Hepatocyte (in vitro differentiated cells): ENCODE measurements at regions not wholly inside any gene's neighbourhood (a gene's known extent, or its start where the extent isn't known, plus 50 kb on each side); places are given as distances from the start of the nearest gene placed in this dataset.
A peak's percentile ranks its signal among the peaks of the same experiment; 100 is the strongest.

Source experiments
- DNase-seq: peaks from one replicate; pipeline ENCODE4 v3.0.0-alpha.2; 2016; ENCODE audit warnings: low spot score
- H2AFZ ChIP-seq: fragments of 200-600 bp; sonication (generic); 2 replicates; pipeline ENCODE4 v1.6.0; 2016; ENCODE audit warnings: antibody characterized with exemption, mild to moderate bottlenecking
- H3K27ac ChIP-seq: fragments of 200-600 bp; sonication (generic); 2 replicates; pipeline ENCODE4 v1.5.1; 2016; ENCODE audit warnings: mild to moderate bottlenecking
- H3K27me3 ChIP-seq: fragments of 200-600 bp; sonication (generic); 2 replicates; pipeline ENCODE4 v1.6.1; 2016
- H3K36me3 ChIP-seq: fragments of 200-600 bp; sonication (generic); replicated peaks from 2 replicates; pipeline ENCODE4 v1.5.1; 2016; ENCODE audit warnings: low read depth; ENCODE audit not compliant: insufficient read depth
- H3K4me1 ChIP-seq: fragments of 200-600 bp; sonication (generic); 2 replicates; pipeline ENCODE4 v1.5.1; 2016; ENCODE audit warnings: mild to moderate bottlenecking, moderate library complexity; ENCODE audit not compliant: insufficient read depth
- H3K4me2 ChIP-seq: fragments of 200-600 bp; sonication (generic); 2 replicates; pipeline ENCODE4 v1.6.0; 2016
- H3K4me3 ChIP-seq: fragments of 200-600 bp; sonication (generic); 2 replicates; pipeline ENCODE4 v1.5.1; 2016; ENCODE audit warnings: mild to moderate bottlenecking
- H3K79me2 ChIP-seq: fragments of 200-600 bp; sonication (generic); 2 replicates; pipeline ENCODE4 v1.6.0; 2017; ENCODE audit warnings: mild to moderate bottlenecking
- H3K9me2 ChIP-seq: fragments of 200-600 bp; sonication (generic); replicated peaks from 2 replicates; pipeline ENCODE4 v1.6.0; 2017; ENCODE audit warnings: mild to moderate bottlenecking; ENCODE audit not compliant: insufficient read depth
- H3K9me3 ChIP-seq: fragments of 200-600 bp; sonication (generic); 2 replicates; pipeline ENCODE4 v1.5.1; 2016; ENCODE audit warnings: low read depth, mild to moderate bottlenecking
- H4K20me1 ChIP-seq: fragments of 200-600 bp; sonication (generic); 2 replicates; pipeline ENCODE4 v1.6.0; 2016; ENCODE audit warnings: mild to moderate bottlenecking; ENCODE audit not compliant: insufficient read depth, poor library complexity, severe bottlenecking
- CTCF ChIP-seq: fragments of 200-600 bp; sonication (generic); IDR thresholded peaks from 2 replicates; pipeline ENCODE4 v1.5.1; 2016; ENCODE audit warnings: antibody characterized with exemption, mild to moderate bottlenecking; ENCODE audit not compliant: poor library complexity
- EZH2 ChIP-seq: fragments of 200-600 bp; sonication (generic); IDR thresholded peaks from 2 replicates; pipeline ENCODE4 v1.6.1; 2016; ENCODE audit warnings: antibody characterized with exemption, mild to moderate bottlenecking, borderline replicate concordance
- EZH2phosphoT487 ChIP-seq: fragments of 200-600 bp; sonication (generic); IDR thresholded peaks from one replicate; pipeline ENCODE4 v1.6.1; 2018; ENCODE audit warnings: antibody characterized with exemption, mild to moderate bottlenecking, low read depth, moderate library complexity; ENCODE audit not compliant: unreplicated experiment, severe bottlenecking
- WGBS: methylation state at CpG from one replicate; pipeline ENCODE4 v1.1.6; 2016; ENCODE audit warnings: low lambda C conversion rate; ENCODE audit errors: missing lambda C conversion rate; 5-methylcytosine and 5-hydroxymethylcytosine counted together

DNA sequence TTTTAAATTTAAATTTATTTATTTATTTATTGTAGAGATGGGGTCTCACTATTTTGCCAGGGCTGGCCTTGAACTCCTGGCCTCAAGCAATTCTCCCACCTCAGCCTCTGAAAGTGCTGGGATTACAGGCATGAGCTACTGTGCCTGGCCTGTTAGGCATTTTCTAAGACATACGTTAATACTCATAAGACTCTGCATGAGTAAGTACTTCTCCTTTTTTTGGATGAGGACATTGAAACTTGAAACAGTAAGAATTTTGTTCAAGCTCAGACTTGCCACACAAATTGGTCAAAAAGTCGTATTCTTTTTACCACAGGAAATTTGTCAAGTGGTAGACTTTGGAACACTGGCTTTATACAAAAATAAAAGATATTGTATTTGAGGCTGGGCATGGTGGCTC lies 187.4 kb upstream of the RASSF8 start:
- Histone ChIP-seq H3K9me3 (no peaks in the 10 kb centered on the region), H3K9me2 (no peaks in the 10 kb centered on the region), H3K4me1 (no peaks in the 10 kb centered on the region), H3K4me2 (no peak overlapping the region), H2AFZ (no peak overlapping the region), H4K20me1 (no peaks in the 10 kb centered on the region), H3K36me3 (no peaks in the 10 kb centered on the region), H3K4me3 (no peak overlapping the region), H3K27me3 (no peaks in the 10 kb centered on the region), H3K27ac (no peak overlapping the region), H3K79me2 (no peaks in the 10 kb centered on the region)
- DNase-seq: no peak
- WGBS: 42% methylated on average over 2 of the region's 2 CpGs
- no peak for TF ChIP-seq EZH2phosphoT487
- TF ChIP-seq CTCF: no peak
- no peak for TF ChIP-seq EZH2

- Histone ChIP-seq H3K36me3 (no peaks in the 10 kb centered on the region), H3K27me3 (no peaks in the 10 kb centered on the region), H3K9me2 (no peaks in the 10 kb centered on the region), H3K4me1 (no peaks in the 10 kb centered on the region), H3K4me3 (no peak overlapping the region), H3K79me2 (no peaks in the 10 kb centered on the region), H2AFZ (no peak overlapping the region), H3K4me2 (no peak overlapping the region), H4K20me1 (no peaks in the 10 kb centered on the region), H3K27ac (no peak overlapping the region), H3K9me3 (no peaks in the 10 kb centered on the region)
- TF ChIP-seq EZH2: no peak
- no peak for TF ChIP-seq CTCF
- TF ChIP-seq EZH2phosphoT487: no peak
- 93% methylated on average over 4 of the region's 4 CpGs for WGBS
- DNase-seq: no peak
These were observed 187.0 kb upstream of the RASSF8 start for GRCh38 chr12:25771476-25771875.

DNA sequence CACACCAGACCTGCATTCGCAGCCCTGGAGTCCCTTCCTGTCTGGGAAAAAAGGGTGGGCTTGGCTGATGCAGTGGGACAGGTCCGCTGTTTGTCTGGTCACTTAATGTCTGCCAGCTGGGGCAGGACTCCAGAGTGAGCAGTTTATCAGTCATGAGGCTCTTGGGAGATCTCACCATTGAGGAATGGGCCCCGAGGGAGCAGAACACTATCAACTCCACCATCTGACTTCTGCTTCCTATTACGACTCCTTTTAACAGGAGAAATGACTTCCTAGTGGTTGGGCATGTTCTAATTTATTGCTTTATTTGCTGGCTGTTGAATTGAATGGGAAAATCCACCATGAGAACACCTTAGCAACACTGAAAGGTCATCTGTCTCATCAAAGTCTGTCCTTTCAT lies 182.5 kb upstream of the RASSF8 start:
- Histone ChIP-seq H3K36me3 (no peaks in the 10 kb centered on the region), H3K4me1 (no peaks in the 10 kb centered on the region), H3K4me2 (no peak overlapping the region), H3K79me2 (no peaks in the 10 kb centered on the region), H2AFZ (no peak overlapping the region), H4K20me1 (no peaks in the 10 kb centered on the region), H3K9me3 (no peaks in the 10 kb centered on the region), H3K9me2 (no peaks in the 10 kb centered on the region), H3K4me3 (no peak overlapping the region), H3K27me3 (no peaks in the 10 kb centered on the region), H3K27ac (no peak overlapping the region)
- WGBS: 34% methylated on average over 4 of the region's 4 CpGs
- DNase-seq: peak; percentile 14
- TF ChIP-seq CTCF (no peak), EZH2 (no peak), EZH2phosphoT487 (no peak)

GRCh38 chr12:25780771-25781170 lies 177.7 kb upstream of the RASSF8 start:
- no peak overlapping the region for H3K27ac ChIP-seq
- no peaks in the 10 kb centered on the region for H3K27me3 ChIP-seq
- no peaks in the 10 kb centered on the region for H3K9me3 ChIP-seq
- H3K36me3 ChIP-seq: no peaks in the 10 kb centered on the region
- H3K4me1 ChIP-seq: peaks cover 5% of the 10 kb centered on the region
- TF ChIP-seq CTCF (no peak), EZH2 (no peak), EZH2phosphoT487 (no peak)
- no peak for DNase-seq
- H3K79me2 ChIP-seq: no peaks in the 10 kb centered on the region
- H4K20me1 ChIP-seq: no peaks in the 10 kb centered on the region
- no peaks in the 10 kb centered on the region for H3K9me2 ChIP-seq
- 78% methylated on average over 3 of the region's 3 CpGs for WGBS
- no peak overlapping the region for H3K4me2 ChIP-seq
- H2AFZ ChIP-seq: no peak overlapping the region
- H3K4me3 ChIP-seq: no peak overlapping the region
